Left ventricle myocardium inferior (tissue), 1 donor: ENCODE measurements at regions not wholly inside any gene's neighbourhood (a gene's known extent, or its start where the extent isn't known, plus 50 kb on each side); places are given as distances from the start of the nearest gene placed in this dataset.

Experiments used
- DNase-seq: peaks from one replicate; pipeline ENCODE4 v3.0.0-alpha.2; 2020
- H3K27ac ChIP-seq: fragments of 200-600 bp; replicated peaks from 2 replicates; pipeline ENCODE4 v1.8.0; 2021
- H3K27me3 ChIP-seq: fragments of 200-600 bp; 2 replicates; pipeline ENCODE4 v1.8.0; 2021; ENCODE audit warnings: low read depth
- H3K36me3 ChIP-seq: fragments of 200-600 bp; 2 replicates; pipeline ENCODE4 v1.8.0; 2021
- H3K4me1 ChIP-seq: fragments of 200-600 bp; 2 replicates; pipeline ENCODE4 v1.8.0; 2021
- H3K4me3 ChIP-seq: fragments of 200-600 bp; 2 replicates; pipeline ENCODE4 v1.8.0; 2021; ENCODE audit warnings: mild to moderate bottlenecking, moderate library complexity
- H3K9me3 ChIP-seq: fragments of 200-600 bp; replicated peaks from 2 replicates; pipeline ENCODE4 v1.8.0; 2021
- CTCF ChIP-seq: fragments of 200-600 bp; IDR thresholded peaks from 2 replicates; pipeline ENCODE4 v1.8.0; 2021; ENCODE audit warnings: antibody characterized with exemption, mild to moderate bottlenecking, borderline replicate concordance
- intact Hi-C: fragments of 100-400 bp; cut with micrococcal nuclease; formaldehyde crosslinking; loops from one replicate; pipeline ENCODE4 v1.11.0; 2022
- donor health status: DM: no; HTN: yes; CAD: no; lungs with severe emphysema.

- no peak for TF ChIP-seq CTCF
- Histone ChIP-seq H3K27me3 (peaks cover 66% of the 10 kb centered on the region), H3K4me1 (no peaks in the 10 kb centered on the region), H3K9me3 (peaks cover 10% of the 10 kb centered on the region), H3K4me3 (no peak overlapping the region), H3K27ac (no peak overlapping the region), H3K36me3 (no peaks in the 10 kb centered on the region)
- DNase-seq: no peak
- intact Hi-C loops: no loop called here
Measured at GRCh38 chr9:93810028-93810971, 144.9 kb downstream of the BARX1 start.

- H3K4me1 ChIP-seq: no peaks in the 10 kb centered on the region
- no peak for TF ChIP-seq CTCF
- peaks cover 19% of the 10 kb centered on the region for H3K9me3 ChIP-seq
- no peak for DNase-seq
- H3K27me3 ChIP-seq: peaks cover 57% of the 10 kb centered on the region
- no peak overlapping the region for H3K4me3 ChIP-seq
- intact Hi-C loops: no loop called here
- H3K27ac ChIP-seq: no peak overlapping the region
- H3K36me3 ChIP-seq: no peaks in the 10 kb centered on the region
Measured at GRCh38 chr9:93809204-93809940, 145.8 kb downstream of the BARX1 start.

- no peak for DNase-seq
- no peak overlapping the region for H3K4me3 ChIP-seq
- no peaks in the 10 kb centered on the region for H3K4me1 ChIP-seq
- H3K27ac ChIP-seq: no peak overlapping the region
- H3K36me3 ChIP-seq: no peaks in the 10 kb centered on the region
- intact Hi-C loops: no loop called here
- TF ChIP-seq CTCF: no peak
- peaks cover 21% of the 10 kb centered on the region for H3K9me3 ChIP-seq
- peaks cover 47% of the 10 kb centered on the region for H3K27me3 ChIP-seq
Measured at GRCh38 chr9:93808115-93809029, 146.8 kb downstream of the BARX1 start.

- no peak for DNase-seq
- Histone ChIP-seq H3K36me3 (no peaks in the 10 kb centered on the region), H3K4me3 (no peak overlapping the region), H3K27me3 (peaks cover 45% of the 10 kb centered on the region), H3K4me1 (no peaks in the 10 kb centered on the region), H3K9me3 (peaks cover 21% of the 10 kb centered on the region), H3K27ac (no peak overlapping the region)
- TF ChIP-seq CTCF: no peak
- intact Hi-C loops: no loop called here
Measured at GRCh38 chr9:93807166-93808074, 147.7 kb downstream of the BARX1 start.
